LNCaP clone FGC (cell line): ENCODE measurements at regions not wholly inside any gene's neighbourhood (a gene's known extent, or its start where the extent isn't known, plus 50 kb on each side); places are given as distances from the start of the nearest gene placed in this dataset.

ENCODE experiments used
- DNase-seq: peaks from one replicate; pipeline ENCODE4 v3.0.0-alpha.2; 2011; ENCODE audit warnings: low read depth
- H3K4me3 ChIP-seq: 2 replicates; pipeline ENCODE4 v1.5.1; 2011; ENCODE audit warnings: mild to moderate bottlenecking, low read depth, low read length, control low read depth
- CTCF ChIP-seq: IDR thresholded peaks from 2 replicates; pipeline ENCODE4 v1.5.1; 2012; ENCODE audit warnings: mild to moderate bottlenecking; ENCODE audit not compliant: control insufficient read depth, insufficient read depth; ENCODE audit errors: extremely low read depth

GRCh38 chr17:31591924-31592323 is 200.4 kb downstream of the RAB11FIP4 start:
- no peak overlapping the region for H3K4me3 ChIP-seq
- TF ChIP-seq CTCF: no peak
- DNase-seq: no peak

- no peak for DNase-seq
- TF ChIP-seq CTCF: no peak
- H3K4me3 ChIP-seq: no peak overlapping the region
Observed at GRCh38 chr17:31588512-31588911, 197.0 kb downstream of the RAB11FIP4 start.

GRCh38 chr17:31588034-31588433 is 196.6 kb downstream of the RAB11FIP4 start:
- no peak overlapping the region for H3K4me3 ChIP-seq
- no peak for DNase-seq
- no peak for TF ChIP-seq CTCF
